Neural progenitor cell (in vitro differentiated cells): ENCODE measurements at regions not wholly inside any gene's neighbourhood (a gene's known extent, or its start where the extent isn't known, plus 50 kb on each side); places are given as distances from the start of the nearest gene placed in this dataset.

Experiments used
- EZH2 ChIP-seq: fragments of 200-600 bp; sonication (generic); IDR thresholded peaks from 2 replicates; pipeline ENCODE4 v1.6.1; 2017; ENCODE audit warnings: antibody characterized with exemption, mild to moderate bottlenecking, moderate library complexity
- TF ChIP-seq, protein P1 (sequence below): fragments of 200-600 bp; sonication (generic); IDR thresholded peaks from 2 replicates; pipeline ENCODE4 v1.5.1; 2017; ENCODE audit warnings: antibody characterized with exemption, mild to moderate bottlenecking

GRCh38 chr4:171534391-171534790, 278.8 kb upstream of the GALNTL6 start:
- TF ChIP-seq, protein P1, sequence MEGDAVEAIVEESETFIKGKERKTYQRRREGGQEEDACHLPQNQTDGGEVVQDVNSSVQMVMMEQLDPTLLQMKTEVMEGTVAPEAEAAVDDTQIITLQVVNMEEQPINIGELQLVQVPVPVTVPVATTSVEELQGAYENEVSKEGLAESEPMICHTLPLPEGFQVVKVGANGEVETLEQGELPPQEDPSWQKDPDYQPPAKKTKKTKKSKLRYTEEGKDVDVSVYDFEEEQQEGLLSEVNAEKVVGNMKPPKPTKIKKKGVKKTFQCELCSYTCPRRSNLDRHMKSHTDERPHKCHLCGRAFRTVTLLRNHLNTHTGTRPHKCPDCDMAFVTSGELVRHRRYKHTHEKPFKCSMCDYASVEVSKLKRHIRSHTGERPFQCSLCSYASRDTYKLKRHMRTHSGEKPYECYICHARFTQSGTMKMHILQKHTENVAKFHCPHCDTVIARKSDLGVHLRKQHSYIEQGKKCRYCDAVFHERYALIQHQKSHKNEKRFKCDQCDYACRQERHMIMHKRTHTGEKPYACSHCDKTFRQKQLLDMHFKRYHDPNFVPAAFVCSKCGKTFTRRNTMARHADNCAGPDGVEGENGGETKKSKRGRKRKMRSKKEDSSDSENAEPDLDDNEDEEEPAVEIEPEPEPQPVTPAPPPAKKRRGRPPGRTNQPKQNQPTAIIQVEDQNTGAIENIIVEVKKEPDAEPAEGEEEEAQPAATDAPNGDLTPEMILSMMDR: no peak
- TF ChIP-seq EZH2: no peak
